ENCODE measurements at regions not wholly inside any gene's neighbourhood (a gene's known extent, or its start where the extent isn't known, plus 50 kb on each side); places are given as distances from the start of the nearest gene placed in this dataset.

GRCh38 chr5:125384071-125384470 lies 637.6 kb upstream of the ZNF608 start:
- H3K4me3 ChIP-seq (ENCODE audit: low read depth, poor library complexity, severe bottlenecking), result no peak overlapping the region
- no peak for DNase-seq (ENCODE audit: low spot score in 2 of 2)
- no peak for TF ChIP-seq CTCF (IDR thresholded peaks at IDR 0.05)
- TF ChIP-seq POLR2A (IDR thresholded peaks at IDR 0.05), result no peak
- 80 to 91% methylated on average over 1 of the region's 1 CpG for WGBS, 2 donors
- intact Hi-C loops (cut with DNase I; ENCODE audit: low total_unique reads), result no loop called here

GRCh38 chr5:125390326-125390725 lies 643.9 kb upstream of the ZNF608 start:
- 71 to 77% methylated on average over 2 of the region's 2 CpGs for WGBS, 2 donors
- intact Hi-C loops (cut with DNase I; ENCODE audit: low total_unique reads), result no loop called here
- no peak for DNase-seq (ENCODE audit: low spot score in 2 of 2)
- no peak for TF ChIP-seq POLR2A (IDR thresholded peaks at IDR 0.05)
- TF ChIP-seq CTCF (IDR thresholded peaks at IDR 0.05), result no peak
- H3K4me3 ChIP-seq (ENCODE audit: low read depth, poor library complexity, severe bottlenecking), result no peak overlapping the region

- TF ChIP-seq POLR2A (IDR thresholded peaks at IDR 0.05), result no peak
- no peak overlapping the region for H3K4me3 ChIP-seq (ENCODE audit: low read depth, poor library complexity, severe bottlenecking)
- no peak for DNase-seq (ENCODE audit: low spot score in 2 of 2)
- intact Hi-C loops (cut with DNase I; ENCODE audit: low total_unique reads), result no loop called here
Observed at GRCh38 chr5:125393221-125393815, 646.9 kb upstream of the ZNF608 start.

GRCh38 chr5:125394661-125395280 lies 648.3 kb upstream of the ZNF608 start:
- TF ChIP-seq POLR2A (IDR thresholded peaks at IDR 0.05) (no peak), CTCF (IDR thresholded peaks at IDR 0.05) (no peak)
- intact Hi-C loops (cut with DNase I; ENCODE audit: low total_unique reads), result no loop called here
- 79 to 83% methylated on average over 1 of the region's 1 CpG for WGBS, 2 donors
- DNase-seq (ENCODE audit: low spot score in 2 of 2), result no peak
- H3K4me3 ChIP-seq (ENCODE audit: low read depth, poor library complexity, severe bottlenecking), result no peak overlapping the region

- TF ChIP-seq CTCF (IDR thresholded peaks at IDR 0.05), result no peak
- no peak for TF ChIP-seq POLR2A (IDR thresholded peaks at IDR 0.05)
- intact Hi-C loops (cut with DNase I; ENCODE audit: low total_unique reads), result no loop called here
- no peak for DNase-seq (ENCODE audit: low spot score in 2 of 2)
- H3K4me3 ChIP-seq (ENCODE audit: low read depth, poor library complexity, severe bottlenecking), result no peak overlapping the region
- 86 to 100% methylated on average over 1 of the region's 1 CpG for WGBS, 2 donors
Observed at GRCh38 chr5:125396462-125396861, 650.0 kb upstream of the ZNF608 start.

- intact Hi-C loops (cut with DNase I; ENCODE audit: low total_unique reads), result no loop called here
- 93 to 94% methylated on average over 2 of the region's 2 CpGs for WGBS, 2 donors
- H3K4me3 ChIP-seq (ENCODE audit: low read depth, poor library complexity, severe bottlenecking), result no peak overlapping the region
- DNase-seq (ENCODE audit: low spot score in 2 of 2), result no peak
- TF ChIP-seq POLR2A (IDR thresholded peaks at IDR 0.05) (no peak), CTCF (IDR thresholded peaks at IDR 0.05) (no peak)
Observed at GRCh38 chr5:125398466-125398865, 652.0 kb upstream of the ZNF608 start.

All from lower leg skin (tissue), 4 donors.